WTC11 (cell line): ENCODE measurements at regions not wholly inside any gene's neighbourhood (a gene's known extent, or its start where the extent isn't known, plus 50 kb on each side); places are given as distances from the start of the nearest gene placed in this dataset.

ENCODE experiments used
- ATF2 ChIP-seq: sonication (generic); formaldehyde crosslinking; IDR thresholded peaks from 2 replicates; pipeline ENCODE4 v1.8.1; 2022; ENCODE audit warnings: low read depth, missing genetic modification reagents, borderline replicate concordance
- CREM ChIP-seq: sonication (generic); formaldehyde crosslinking; IDR thresholded peaks from 2 replicates; pipeline ENCODE4 v1.8.1; 2022; ENCODE audit warnings: mild to moderate bottlenecking, missing genetic modification reagents, moderate library complexity
- GTF2I ChIP-seq: fragments of 250-450 bp; sonication (Bioruptor Pico); conservative IDR thresholded peaks from 2 replicates; pipeline ENCODE4 v1.4.0; 2021; ENCODE audit warnings: mild to moderate bottlenecking
- NFE2L1 ChIP-seq: sonication (generic); formaldehyde crosslinking; IDR thresholded peaks from 2 replicates; pipeline ENCODE4 v1.8.1; 2023; ENCODE audit warnings: missing genetic modification reagents
- SMAD4 ChIP-seq: sonication (generic); formaldehyde crosslinking; IDR thresholded peaks from 2 replicates; pipeline ENCODE4 v1.8.0; 2022; ENCODE audit warnings: mild to moderate bottlenecking, missing genetic modification reagents
- TCF7 ChIP-seq: sonication (generic); formaldehyde crosslinking; IDR thresholded peaks from 2 replicates; pipeline ENCODE4 v1.8.0; 2022; ENCODE audit warnings: mild to moderate bottlenecking, low read depth, missing genetic modification reagents, moderate library complexity
- USF2 ChIP-seq: sonication (generic); formaldehyde crosslinking; IDR thresholded peaks from 2 replicates; pipeline ENCODE4 v1.8.1; 2023; ENCODE audit warnings: mild to moderate bottlenecking, missing genetic modification reagents, moderate library complexity
- ZNF138 ChIP-seq: sonication (generic); formaldehyde crosslinking; conservative IDR thresholded peaks from 2 replicates; pipeline ENCODE4 v1.8.1; 2022; ENCODE audit warnings: mild to moderate bottlenecking, moderate library complexity, missing genetic modification reagents
- ZNF423 ChIP-seq: fragments of 250-450 bp; sonication (Bioruptor Pico); IDR thresholded peaks from 2 replicates; pipeline ENCODE4 v2.1.2; 2022; ENCODE audit warnings: mild to moderate bottlenecking, moderate library complexity
- TF ChIP-seq, protein P1 (sequence below): fragments of 200-600 bp; IDR thresholded peaks from 2 replicates; pipeline ENCODE4 v1.8.0; 2022; ENCODE audit warnings: antibody characterized with exemption
- TF ChIP-seq, protein P2 (sequence below): fragments of 250-450 bp; sonication (Bioruptor Pico); IDR thresholded peaks from 2 replicates; pipeline ENCODE4 v1.9.0; 2021; ENCODE audit warnings: moderate library complexity, mild to moderate bottlenecking, inconsistent platforms, borderline replicate concordance

- no peak for TF ChIP-seq CREM (CRISPR knock-in tag)
- TF ChIP-seq, protein P1, sequence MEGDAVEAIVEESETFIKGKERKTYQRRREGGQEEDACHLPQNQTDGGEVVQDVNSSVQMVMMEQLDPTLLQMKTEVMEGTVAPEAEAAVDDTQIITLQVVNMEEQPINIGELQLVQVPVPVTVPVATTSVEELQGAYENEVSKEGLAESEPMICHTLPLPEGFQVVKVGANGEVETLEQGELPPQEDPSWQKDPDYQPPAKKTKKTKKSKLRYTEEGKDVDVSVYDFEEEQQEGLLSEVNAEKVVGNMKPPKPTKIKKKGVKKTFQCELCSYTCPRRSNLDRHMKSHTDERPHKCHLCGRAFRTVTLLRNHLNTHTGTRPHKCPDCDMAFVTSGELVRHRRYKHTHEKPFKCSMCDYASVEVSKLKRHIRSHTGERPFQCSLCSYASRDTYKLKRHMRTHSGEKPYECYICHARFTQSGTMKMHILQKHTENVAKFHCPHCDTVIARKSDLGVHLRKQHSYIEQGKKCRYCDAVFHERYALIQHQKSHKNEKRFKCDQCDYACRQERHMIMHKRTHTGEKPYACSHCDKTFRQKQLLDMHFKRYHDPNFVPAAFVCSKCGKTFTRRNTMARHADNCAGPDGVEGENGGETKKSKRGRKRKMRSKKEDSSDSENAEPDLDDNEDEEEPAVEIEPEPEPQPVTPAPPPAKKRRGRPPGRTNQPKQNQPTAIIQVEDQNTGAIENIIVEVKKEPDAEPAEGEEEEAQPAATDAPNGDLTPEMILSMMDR = no peak
- no peak for TF ChIP-seq TCF7 (CRISPR knock-in tag)
- no peak for TF ChIP-seq SMAD4 (CRISPR knock-in tag)
- no peak for TF ChIP-seq ZNF423 (CRISPR knock-in tag)
- TF ChIP-seq NFE2L1 (CRISPR knock-in tag) = no peak
- TF ChIP-seq ZNF138 = no peak
- no peak for TF ChIP-seq ATF2 (CRISPR knock-in tag)
- TF ChIP-seq, protein P2, sequence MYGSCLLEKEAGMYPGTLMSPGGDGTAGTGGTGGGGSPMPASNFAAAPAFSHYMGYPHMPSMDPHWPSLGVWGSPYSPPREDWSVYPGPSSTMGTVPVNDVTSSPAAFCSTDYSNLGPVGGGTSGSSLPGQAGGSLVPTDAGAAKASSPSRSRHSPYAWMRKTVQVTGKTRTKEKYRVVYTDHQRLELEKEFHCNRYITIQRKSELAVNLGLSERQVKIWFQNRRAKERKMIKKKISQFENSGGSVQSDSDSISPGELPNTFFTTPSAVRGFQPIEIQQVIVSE (CRISPR knock-in tag) = no peak
- no peak for TF ChIP-seq GTF2I (CRISPR knock-in tag)
- TF ChIP-seq USF2 = no peak
These were observed 149.1 kb downstream of the NUFIP1 start for GRCh38 chr13:44840131-44840530.
